Liver (tissue), 8 donors: ENCODE measurements at regions not wholly inside any gene's neighbourhood (a gene's known extent, or its start where the extent isn't known, plus 50 kb on each side); places are given as distances from the start of the nearest gene placed in this dataset.
A peak's percentile ranks its signal among the peaks of the same experiment; 100 is the strongest.

Experiments
- DNase-seq: peaks from one replicate; pipeline ENCODE4 v3.0.0-alpha.2; 2017; ENCODE audit warnings: low spot score
- H3K27ac ChIP-seq, 2 donors: one replicate each; pipeline ENCODE4 v1.7.0; 2013; ENCODE audit warnings: inconsistent platforms in 2 of 2, low read length in 2 of 2, control low read depth in 1 of 2, low read depth in 1 of 2, mild to moderate bottlenecking in 1 of 2
- H3K27me3 ChIP-seq, 4 donors: one replicate each; pipeline versions ENCODE4 v1.6.1 to v1.7.0; 2013; ENCODE audit warnings: low read length in 3 of 4, inconsistent platforms in 1 of 4, mild to moderate bottlenecking in 1 of 4, moderate library complexity in 1 of 4; ENCODE audit not compliant: control insufficient read depth in 4 of 4, insufficient read depth in 4 of 4
- H3K36me3 ChIP-seq, 4 donors: one replicate each; pipeline versions ENCODE4 v1.6.1 to v1.7.0; 2013; ENCODE audit warnings: low read length in 3 of 4, mild to moderate bottlenecking in 3 of 4, low read depth in 1 of 4, moderate library complexity in 1 of 4; ENCODE audit not compliant: control insufficient read depth in 4 of 4, insufficient read depth in 3 of 4
- H3K4me1 ChIP-seq, 4 donors: one replicate each; pipeline versions ENCODE4 v1.6.1 to v1.7.0; 2013; ENCODE audit warnings: low read length in 3 of 4, mild to moderate bottlenecking in 3 of 4, moderate library complexity in 1 of 4; ENCODE audit not compliant: control insufficient read depth in 4 of 4, insufficient read depth in 4 of 4
- H3K4me3 ChIP-seq, 3 donors: one replicate each; pipeline versions ENCODE4 v1.6.1 to v1.7.0; 2013; ENCODE audit warnings: low read length in 3 of 3, control low read depth in 1 of 3, low read depth in 1 of 3, mild to moderate bottlenecking in 1 of 3
- H3K9ac ChIP-seq, 2 donors: one replicate each; pipeline ENCODE4 v1.7.0; 2013; ENCODE audit warnings: low read length in 2 of 2, mild to moderate bottlenecking in 2 of 2, moderate library complexity in 2 of 2, control low read depth in 1 of 2, low read depth in 1 of 2
- H3K9me3 ChIP-seq, 4 donors: one replicate each; pipeline versions ENCODE4 v1.6.1 to v1.7.0; 2013; ENCODE audit warnings: low read length in 3 of 4; ENCODE audit not compliant: control insufficient read depth in 4 of 4
- EGR1 ChIP-seq, 2 donors: IDR thresholded peaks; 2 replicates each; pipeline ENCODE4 v1.6.1; 2016 to 2018; ENCODE audit warnings: antibody characterized with exemption in 2 of 2, low read depth in 2 of 2
- FOXA1 ChIP-seq: IDR thresholded peaks from 2 replicates; pipeline ENCODE4 v1.6.1; 2016; ENCODE audit warnings: antibody characterized with exemption
- FOXA2 ChIP-seq: IDR thresholded peaks from 2 replicates; pipeline ENCODE4 v1.6.1; 2016; ENCODE audit warnings: antibody characterized with exemption
- GABPA ChIP-seq, 2 donors: IDR thresholded peaks in 1 of 2; conservative IDR thresholded peaks in 1 of 2; 2 replicates each; pipeline ENCODE4 v1.6.1; 2016; ENCODE audit warnings: antibody characterized with exemption in 2 of 2, mild to moderate bottlenecking in 1 of 2, moderate library complexity in 1 of 2
- HNF4A ChIP-seq, 2 donors: conservative IDR thresholded peaks; 2 replicates each; pipeline ENCODE4 v1.6.1; 2016; ENCODE audit warnings: antibody characterized with exemption in 2 of 2, mild to moderate bottlenecking in 2 of 2
- HNF4G ChIP-seq: IDR thresholded peaks from 2 replicates; pipeline ENCODE4 v1.6.1; 2016; ENCODE audit warnings: antibody characterized with exemption
- JUND ChIP-seq, 2 donors: IDR thresholded peaks; 2 replicates each; pipeline ENCODE4 v1.6.1; 2016; ENCODE audit warnings: antibody characterized with exemption in 2 of 2
- NR2F2 ChIP-seq: IDR thresholded peaks from 2 replicates; pipeline ENCODE4 v1.6.1; 2016; ENCODE audit warnings: antibody characterized with exemption
- RAD21 ChIP-seq, 2 donors: IDR thresholded peaks; 2 replicates each; pipeline ENCODE4 v1.6.1; 2016; ENCODE audit warnings: antibody characterized with exemption in 2 of 2, mild to moderate bottlenecking in 2 of 2
- RXRA ChIP-seq, 2 donors: IDR thresholded peaks; 2 replicates each; pipeline ENCODE4 v1.6.1; 2017 to 2018; ENCODE audit warnings: antibody characterized with exemption in 2 of 2, mild to moderate bottlenecking in 1 of 2
- SP1 ChIP-seq: IDR thresholded peaks from 2 replicates; pipeline ENCODE4 v1.6.1; 2018; ENCODE audit warnings: antibody characterized with exemption, mild to moderate bottlenecking
- TAF1 ChIP-seq: conservative IDR thresholded peaks from 2 replicates; pipeline ENCODE4 v1.6.1; 2016; ENCODE audit warnings: antibody characterized with exemption, mild to moderate bottlenecking
- YY1 ChIP-seq: IDR thresholded peaks from 2 replicates; pipeline ENCODE4 v1.6.1; 2016; ENCODE audit warnings: antibody characterized with exemption, mild to moderate bottlenecking
- WGBS: extraction: QIAGEN DNeasy Blood & Tissue Kit; methylation state at CpG from one replicate; pipeline ENCODE4 v1.1.7; 2013; 5-methylcytosine and 5-hydroxymethylcytosine counted together
- TF ChIP-seq, protein P1 (sequence below): IDR thresholded peaks from 2 replicates; pipeline ENCODE4 v1.6.1; 2016; ENCODE audit warnings: antibody characterized with exemption
- TF ChIP-seq, protein P2 (sequence below): fragments of 150-350 bp; IDR thresholded peaks from 2 replicates; pipeline ENCODE4 v1.5.1; 2017; ENCODE audit warnings: improper control_type of control experiment, low read depth, low read length; ENCODE audit not compliant: missing input control
- TF ChIP-seq, protein P3 (sequence below): IDR thresholded peaks from 2 replicates; pipeline ENCODE4 v1.6.1; 2016; ENCODE audit warnings: antibody characterized with exemption
- TF ChIP-seq, protein P4 (sequence below): IDR thresholded peaks from 2 replicates; pipeline ENCODE4 v1.6.1; 2016; ENCODE audit warnings: antibody characterized with exemption
- TF ChIP-seq, protein P5 (sequence below): IDR thresholded peaks from 2 replicates; pipeline ENCODE4 v1.6.1; 2016; ENCODE audit warnings: antibody characterized with exemption, mild to moderate bottlenecking
- donor health status: healthy.
- donor health status: healthy.
- donor health status: healthy.
- donor health status: healthy.
- donor health status: healthy.

DNA sequence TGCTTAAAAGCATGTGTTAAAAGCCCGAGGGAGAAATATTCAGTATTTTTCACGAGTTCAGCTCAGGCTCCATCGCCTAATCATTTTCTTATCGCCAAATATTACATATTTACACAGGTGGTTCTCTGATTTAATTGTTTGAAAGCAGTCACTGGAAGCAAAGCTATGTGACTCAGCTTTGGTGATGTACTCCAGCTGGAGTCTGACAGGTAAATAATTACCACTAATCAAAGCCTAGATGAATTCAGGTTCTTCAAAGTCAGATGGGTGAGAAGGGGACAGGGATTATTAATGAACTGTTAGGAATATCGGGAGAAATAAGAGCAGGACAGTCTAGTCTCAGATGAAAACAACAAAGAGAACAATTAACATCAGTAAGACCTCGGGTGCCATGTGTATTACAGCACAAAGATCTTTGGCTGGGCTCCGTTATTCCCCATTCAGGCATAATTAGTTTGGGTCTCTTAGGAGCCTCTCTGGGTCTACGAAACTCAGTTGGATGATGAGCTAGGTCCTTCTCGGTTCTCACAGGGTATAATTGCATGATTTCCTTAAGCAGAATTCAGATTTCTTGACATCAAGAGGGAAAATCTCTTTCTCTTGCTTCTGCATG is 331.7 kb upstream of the ADAMTS9 start:
- no peaks in the 10 kb centered on the region for H3K36me3 ChIP-seq
- H3K27ac ChIP-seq, result no peak overlapping the region
- no peak overlapping the region for H3K4me3 ChIP-seq
- H3K4me1 ChIP-seq, result peaks cover 0 to 6% (median 2%) of the 10 kb centered on the region in 4 donors
- no peak for TF ChIP-seq FOXA1
- no peak for TF ChIP-seq SP1
- TF ChIP-seq, protein P1, sequence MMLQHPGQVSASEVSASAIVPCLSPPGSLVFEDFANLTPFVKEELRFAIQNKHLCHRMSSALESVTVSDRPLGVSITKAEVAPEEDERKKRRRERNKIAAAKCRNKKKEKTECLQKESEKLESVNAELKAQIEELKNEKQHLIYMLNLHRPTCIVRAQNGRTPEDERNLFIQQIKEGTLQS, result no peak
- no peak overlapping the region for H3K9ac ChIP-seq
- H3K27me3 ChIP-seq, result no peaks in the 10 kb centered on the region
- no peak for DNase-seq
- no peaks in the 10 kb centered on the region for H3K9me3 ChIP-seq
- 65% methylated on average over 9 of the region's 9 CpGs for WGBS

DNA sequence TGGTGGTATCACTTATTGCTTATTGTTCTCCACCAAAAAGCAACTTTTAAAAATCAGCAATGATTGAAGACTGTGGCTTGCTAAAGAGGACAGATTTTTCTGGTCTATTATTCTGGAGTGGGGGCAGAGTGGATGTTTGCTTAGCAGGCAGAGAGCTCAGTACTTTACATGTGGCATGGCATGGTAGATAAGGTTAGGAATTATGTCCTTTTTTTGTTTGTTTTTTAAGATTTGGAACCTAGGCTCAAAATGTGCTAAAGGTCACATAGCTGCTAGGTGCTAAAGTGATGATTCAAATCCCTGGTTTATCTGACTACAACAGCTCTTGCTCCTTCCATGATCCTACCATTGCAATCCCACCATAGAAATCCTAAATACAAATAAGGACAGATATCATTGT is 331.0 kb upstream of the ADAMTS9 start:
- TF ChIP-seq, protein P2, sequence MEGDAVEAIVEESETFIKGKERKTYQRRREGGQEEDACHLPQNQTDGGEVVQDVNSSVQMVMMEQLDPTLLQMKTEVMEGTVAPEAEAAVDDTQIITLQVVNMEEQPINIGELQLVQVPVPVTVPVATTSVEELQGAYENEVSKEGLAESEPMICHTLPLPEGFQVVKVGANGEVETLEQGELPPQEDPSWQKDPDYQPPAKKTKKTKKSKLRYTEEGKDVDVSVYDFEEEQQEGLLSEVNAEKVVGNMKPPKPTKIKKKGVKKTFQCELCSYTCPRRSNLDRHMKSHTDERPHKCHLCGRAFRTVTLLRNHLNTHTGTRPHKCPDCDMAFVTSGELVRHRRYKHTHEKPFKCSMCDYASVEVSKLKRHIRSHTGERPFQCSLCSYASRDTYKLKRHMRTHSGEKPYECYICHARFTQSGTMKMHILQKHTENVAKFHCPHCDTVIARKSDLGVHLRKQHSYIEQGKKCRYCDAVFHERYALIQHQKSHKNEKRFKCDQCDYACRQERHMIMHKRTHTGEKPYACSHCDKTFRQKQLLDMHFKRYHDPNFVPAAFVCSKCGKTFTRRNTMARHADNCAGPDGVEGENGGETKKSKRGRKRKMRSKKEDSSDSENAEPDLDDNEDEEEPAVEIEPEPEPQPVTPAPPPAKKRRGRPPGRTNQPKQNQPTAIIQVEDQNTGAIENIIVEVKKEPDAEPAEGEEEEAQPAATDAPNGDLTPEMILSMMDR, result no peak
- TF ChIP-seq JUND (IDR thresholded peaks at IDR 0.05) (peak in 1 of 2 donors; percentile 49), HNF4A (conservative IDR thresholded peaks at IDR 0.05) (peak in 1 of 2 donors; percentile 85), RAD21 (IDR thresholded peaks at IDR 0.05) (peak in 1 of 2 donors; percentile 50), FOXA1 (peak; percentile 55), GABPA (IDR thresholded peaks at IDR 0.05 in 1 of 2, conservative IDR thresholded peaks at IDR 0.05 in 1 of 2) (no peak), HNF4G (no peak), EGR1 (IDR thresholded peaks at IDR 0.05; ENCODE audit: low read depth in 2 of 2) (no peak), SP1 (no peak), FOXA2 (peak; percentile 77), RXRA (IDR thresholded peaks at IDR 0.05) (peak in 1 of 2 donors; percentile 84), YY1 (peak; percentile 74), TAF1 (no peak), NR2F2 (no peak)
- TF ChIP-seq, protein P1, result no peak
- TF ChIP-seq, protein P3, sequence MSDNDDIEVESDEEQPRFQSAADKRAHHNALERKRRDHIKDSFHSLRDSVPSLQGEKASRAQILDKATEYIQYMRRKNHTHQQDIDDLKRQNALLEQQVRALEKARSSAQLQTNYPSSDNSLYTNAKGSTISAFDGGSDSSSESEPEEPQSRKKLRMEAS, result peak; percentile 61
- TF ChIP-seq, protein P4, sequence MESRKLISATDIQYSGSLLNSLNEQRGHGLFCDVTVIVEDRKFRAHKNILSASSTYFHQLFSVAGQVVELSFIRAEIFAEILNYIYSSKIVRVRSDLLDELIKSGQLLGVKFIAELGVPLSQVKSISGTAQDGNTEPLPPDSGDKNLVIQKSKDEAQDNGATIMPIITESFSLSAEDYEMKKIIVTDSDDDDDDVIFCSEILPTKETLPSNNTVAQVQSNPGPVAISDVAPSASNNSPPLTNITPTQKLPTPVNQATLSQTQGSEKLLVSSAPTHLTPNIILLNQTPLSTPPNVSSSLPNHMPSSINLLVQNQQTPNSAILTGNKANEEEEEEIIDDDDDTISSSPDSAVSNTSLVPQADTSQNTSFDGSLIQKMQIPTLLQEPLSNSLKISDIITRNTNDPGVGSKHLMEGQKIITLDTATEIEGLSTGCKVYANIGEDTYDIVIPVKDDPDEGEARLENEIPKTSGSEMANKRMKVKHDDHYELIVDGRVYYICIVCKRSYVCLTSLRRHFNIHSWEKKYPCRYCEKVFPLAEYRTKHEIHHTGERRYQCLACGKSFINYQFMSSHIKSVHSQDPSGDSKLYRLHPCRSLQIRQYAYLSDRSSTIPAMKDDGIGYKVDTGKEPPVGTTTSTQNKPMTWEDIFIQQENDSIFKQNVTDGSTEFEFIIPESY, result peak; percentile 22
- TF ChIP-seq, protein P5, sequence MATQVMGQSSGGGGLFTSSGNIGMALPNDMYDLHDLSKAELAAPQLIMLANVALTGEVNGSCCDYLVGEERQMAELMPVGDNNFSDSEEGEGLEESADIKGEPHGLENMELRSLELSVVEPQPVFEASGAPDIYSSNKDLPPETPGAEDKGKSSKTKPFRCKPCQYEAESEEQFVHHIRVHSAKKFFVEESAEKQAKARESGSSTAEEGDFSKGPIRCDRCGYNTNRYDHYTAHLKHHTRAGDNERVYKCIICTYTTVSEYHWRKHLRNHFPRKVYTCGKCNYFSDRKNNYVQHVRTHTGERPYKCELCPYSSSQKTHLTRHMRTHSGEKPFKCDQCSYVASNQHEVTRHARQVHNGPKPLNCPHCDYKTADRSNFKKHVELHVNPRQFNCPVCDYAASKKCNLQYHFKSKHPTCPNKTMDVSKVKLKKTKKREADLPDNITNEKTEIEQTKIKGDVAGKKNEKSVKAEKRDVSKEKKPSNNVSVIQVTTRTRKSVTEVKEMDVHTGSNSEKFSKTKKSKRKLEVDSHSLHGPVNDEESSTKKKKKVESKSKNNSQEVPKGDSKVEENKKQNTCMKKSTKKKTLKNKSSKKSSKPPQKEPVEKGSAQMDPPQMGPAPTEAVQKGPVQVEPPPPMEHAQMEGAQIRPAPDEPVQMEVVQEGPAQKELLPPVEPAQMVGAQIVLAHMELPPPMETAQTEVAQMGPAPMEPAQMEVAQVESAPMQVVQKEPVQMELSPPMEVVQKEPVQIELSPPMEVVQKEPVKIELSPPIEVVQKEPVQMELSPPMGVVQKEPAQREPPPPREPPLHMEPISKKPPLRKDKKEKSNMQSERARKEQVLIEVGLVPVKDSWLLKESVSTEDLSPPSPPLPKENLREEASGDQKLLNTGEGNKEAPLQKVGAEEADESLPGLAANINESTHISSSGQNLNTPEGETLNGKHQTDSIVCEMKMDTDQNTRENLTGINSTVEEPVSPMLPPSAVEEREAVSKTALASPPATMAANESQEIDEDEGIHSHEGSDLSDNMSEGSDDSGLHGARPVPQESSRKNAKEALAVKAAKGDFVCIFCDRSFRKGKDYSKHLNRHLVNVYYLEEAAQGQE, result peak; percentile 53
- DNase-seq, result no peak
- Histone ChIP-seq H3K27me3 (no peaks in the 10 kb centered on the region), H3K36me3 (no peaks in the 10 kb centered on the region), H3K4me1 (peaks cover 0 to 6% (median 2%) of the 10 kb centered on the region in 4 donors), H3K4me3 (no peak overlapping the region), H3K27ac (no peak overlapping the region), H3K9ac (no peak overlapping the region), H3K9me3 (no peaks in the 10 kb centered on the region)
